GM19238 (cell line): ENCODE measurements at regions not wholly inside any gene's neighbourhood (a gene's known extent, or its start where the extent isn't known, plus 50 kb on each side); places are given as distances from the start of the nearest gene placed in this dataset.
A peak's percentile ranks its signal among the peaks of the same experiment; 100 is the strongest.

Experiments
- DNase-seq: peaks from one replicate; pipeline ENCODE4 v3.0.0; 2011; ENCODE audit warnings: low spot score; ENCODE audit not compliant: insufficient read length

GRCh38 chr7:47724335-47724982 is 142.5 kb upstream of the TNS3 start:
- DNase-seq = no peak

- no peak for DNase-seq
Observed at GRCh38 chr7:47722126-47722525, 140.2 kb upstream of the TNS3 start.

GRCh38 chr7:47721670-47722069 is 139.8 kb upstream of the TNS3 start:
- no peak for DNase-seq

GRCh38 chr7:47720907-47721244 is 139.0 kb upstream of the TNS3 start:
- no peak for DNase-seq

GRCh38 chr7:47720141-47720906 is 138.4 kb upstream of the TNS3 start:
- DNase-seq = no peak

- no peak for DNase-seq
Observed at GRCh38 chr7:47719675-47720074, 137.8 kb upstream of the TNS3 start.

GRCh38 chr7:47715631-47716068 is 133.7 kb upstream of the TNS3 start:
- DNase-seq = no peak

GRCh38 chr7:47714669-47715607 is 133.0 kb upstream of the TNS3 start:
- peak; percentile 49 for DNase-seq

GRCh38 chr7:47713595-47713994 is 131.7 kb upstream of the TNS3 start:
- no peak for DNase-seq

- no peak for DNase-seq
Observed at GRCh38 chr7:47712416-47712815, 130.5 kb upstream of the TNS3 start.

- DNase-seq = no peak
Observed at GRCh38 chr7:47711776-47712175, 129.9 kb upstream of the TNS3 start.

GRCh38 chr7:47710201-47710935 is 128.5 kb upstream of the TNS3 start:
- no peak for DNase-seq

GRCh38 chr7:47709451-47709850 is 127.5 kb upstream of the TNS3 start:
- DNase-seq = no peak

GRCh38 chr7:47709051-47709450 is 127.1 kb upstream of the TNS3 start:
- DNase-seq = no peak

GRCh38 chr7:47707583-47707982 is 125.7 kb upstream of the TNS3 start:
- no peak for DNase-seq

GRCh38 chr7:47704936-47705335 is 123.0 kb upstream of the TNS3 start:
- DNase-seq = no peak

- no peak for DNase-seq
Observed at GRCh38 chr7:47702080-47702479, 120.2 kb upstream of the TNS3 start.

- no peak for DNase-seq
Observed at GRCh38 chr7:47698386-47698785, 116.5 kb upstream of the TNS3 start.

GRCh38 chr7:47697543-47697942 is 115.6 kb upstream of the TNS3 start:
- DNase-seq = no peak

GRCh38 chr7:47696152-47696710 is 114.3 kb upstream of the TNS3 start:
- no peak for DNase-seq

GRCh38 chr7:47693216-47693615 is 111.3 kb upstream of the TNS3 start:
- DNase-seq = no peak
